Neural cell (in vitro differentiated cells): ENCODE measurements at regions not wholly inside any gene's neighbourhood (a gene's known extent, or its start where the extent isn't known, plus 50 kb on each side); places are given as distances from the start of the nearest gene placed in this dataset.

Experiments used
- CTCF ChIP-seq: fragments of 450-650 bp; IDR thresholded peaks from 2 replicates; pipeline ENCODE4 v1.5.1; 2014; ENCODE audit warnings: antibody characterized with exemption, mild to moderate bottlenecking, moderate library complexity; ENCODE audit not compliant: poor library complexity, severe bottlenecking
- EP300 ChIP-seq: fragments of 450-650 bp; conservative IDR thresholded peaks from 2 replicates; pipeline ENCODE4 v1.6.1; 2014; ENCODE audit warnings: antibody characterized with exemption, mild to moderate bottlenecking, moderate library complexity; ENCODE audit not compliant: poor library complexity, severe bottlenecking
- EZH2 ChIP-seq: fragments of 200-600, 300-800 bp; shearing (Covaris generic), sonication (generic); IDR thresholded peaks from 2 replicates; pipeline ENCODE4 v1.6.1; 2014; ENCODE audit warnings: antibody characterized with exemption, low read length, borderline replicate concordance, mild to moderate bottlenecking; ENCODE audit not compliant: insufficient read depth, poor library complexity, severe bottlenecking
- POLR2AphosphoS5 ChIP-seq: IDR thresholded peaks from 2 replicates; pipeline ENCODE4 v1.6.1; 2012
- RAD21 ChIP-seq: fragments of 450-650 bp; conservative IDR thresholded peaks from 2 replicates; pipeline ENCODE4 v1.6.1; 2014; ENCODE audit warnings: antibody characterized with exemption, mild to moderate bottlenecking, moderate library complexity
- REST ChIP-seq: IDR thresholded peaks from 2 replicates; pipeline ENCODE4 v1.6.1; 2012; ENCODE audit warnings: borderline replicate concordance
- SMC3 ChIP-seq: fragments of 450-650 bp; conservative IDR thresholded peaks from 2 replicates; pipeline ENCODE4 v1.6.1; 2014; ENCODE audit warnings: antibody characterized with exemption, mild to moderate bottlenecking, moderate library complexity; ENCODE audit not compliant: poor library complexity
- TAF1 ChIP-seq: IDR thresholded peaks from 2 replicates; pipeline ENCODE4 v1.6.1; 2012; ENCODE audit warnings: low read depth

GRCh38 chr4:178198691-178199090, 756.5 kb upstream of the AGA start:
- TF ChIP-seq CTCF = no peak
- no peak for TF ChIP-seq EZH2
- no peak for TF ChIP-seq REST
- TF ChIP-seq TAF1 = no peak
- no peak for TF ChIP-seq EP300
- TF ChIP-seq POLR2AphosphoS5 = no peak
- TF ChIP-seq SMC3 = no peak
- no peak for TF ChIP-seq RAD21
